ENCODE measurements at regions not wholly inside any gene's neighbourhood (a gene's known extent, or its start where the extent isn't known, plus 50 kb on each side); places are given as distances from the start of the nearest gene placed in this dataset.
"Not testable (repeated sequence)": the region's sequence is repeated elsewhere in the genome, so short reads cannot be mapped to it uniquely, and the experiment has no call there.

- Mint-ChIP-seq H3K27me3 (no peaks in the 10 kb centered on the region), H3K4me3 (no peak overlapping the region), H3K9me3 (no peaks in the 10 kb centered on the region), H3K27ac (no peak overlapping the region), H3K4me1 (peaks cover 2% of the 10 kb centered on the region), H3K36me3 (ENCODE audit: low read depth) (no peaks in the 10 kb centered on the region)
- DNase-seq (no peak), ATAC-seq (ENCODE audit: low read depth) (no peak)
- CTCF ChIA-PET: no interaction called here
- POLR2A ChIA-PET: interaction anchor here (0.6 to 0.7 kb wide), 2 partner anchors 19 to 845 kb away, joined by 3 read pairs; no protein-coding TSS in a partner anchor
- intact Hi-C loops (cut with micrococcal nuclease): no loop called here
- TF ChIP-seq, protein P1, sequence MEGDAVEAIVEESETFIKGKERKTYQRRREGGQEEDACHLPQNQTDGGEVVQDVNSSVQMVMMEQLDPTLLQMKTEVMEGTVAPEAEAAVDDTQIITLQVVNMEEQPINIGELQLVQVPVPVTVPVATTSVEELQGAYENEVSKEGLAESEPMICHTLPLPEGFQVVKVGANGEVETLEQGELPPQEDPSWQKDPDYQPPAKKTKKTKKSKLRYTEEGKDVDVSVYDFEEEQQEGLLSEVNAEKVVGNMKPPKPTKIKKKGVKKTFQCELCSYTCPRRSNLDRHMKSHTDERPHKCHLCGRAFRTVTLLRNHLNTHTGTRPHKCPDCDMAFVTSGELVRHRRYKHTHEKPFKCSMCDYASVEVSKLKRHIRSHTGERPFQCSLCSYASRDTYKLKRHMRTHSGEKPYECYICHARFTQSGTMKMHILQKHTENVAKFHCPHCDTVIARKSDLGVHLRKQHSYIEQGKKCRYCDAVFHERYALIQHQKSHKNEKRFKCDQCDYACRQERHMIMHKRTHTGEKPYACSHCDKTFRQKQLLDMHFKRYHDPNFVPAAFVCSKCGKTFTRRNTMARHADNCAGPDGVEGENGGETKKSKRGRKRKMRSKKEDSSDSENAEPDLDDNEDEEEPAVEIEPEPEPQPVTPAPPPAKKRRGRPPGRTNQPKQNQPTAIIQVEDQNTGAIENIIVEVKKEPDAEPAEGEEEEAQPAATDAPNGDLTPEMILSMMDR (IDR thresholded peaks at IDR 0.05): no peak
Measured at GRCh38 chr1:25009671-25010262, 79.7 kb upstream of the RUNX3 start.

- POLR2A ChIA-PET: interaction anchor here (0.6 to 1.2 kb wide), 4 partner anchors 14 to 1458 kb away, joined by 3 to 5 read pairs (median 4); no protein-coding TSS in a partner anchor
- H3K4me1 Mint-ChIP-seq: peaks cover 8% of the 10 kb centered on the region
- ATAC-seq (ENCODE audit: low read depth): no peak
- CTCF ChIA-PET: interaction anchor here (0.8 to 1.2 kb wide), 3 partner anchors 9 to 76 kb away, joined by 3 to 5 read pairs (median 3); no protein-coding TSS in a partner anchor
- H3K9me3 Mint-ChIP-seq: no peaks in the 10 kb centered on the region
- TF ChIP-seq, protein P1 (IDR thresholded peaks at IDR 0.05): no peak
- intact Hi-C loops (cut with micrococcal nuclease): no loop called here
- H3K4me3 Mint-ChIP-seq: no peak overlapping the region
- H3K27ac Mint-ChIP-seq: no peak overlapping the region
- H3K36me3 Mint-ChIP-seq (ENCODE audit: low read depth): no peaks in the 10 kb centered on the region
- DNase-seq: no peak
- no peaks in the 10 kb centered on the region for H3K27me3 Mint-ChIP-seq
Measured at GRCh38 chr1:25008192-25008485, 78.1 kb upstream of the RUNX3 start.

- POLR2A ChIA-PET: interaction anchor here (0.8 to 1.2 kb wide), 3 partner anchors 13 to 15 kb away, joined by 3 to 5 read pairs (median 3); no protein-coding TSS in a partner anchor
- H3K27me3 Mint-ChIP-seq: not testable (repeated sequence)
Measured at GRCh38 chr1:25007390-25008191, 77.5 kb upstream of the RUNX3 start.

GRCh38 chr1:25006770-25007169 lies 76.7 kb upstream of the RUNX3 start:
- peak overlapping the region; percentile 36 for H3K27ac Mint-ChIP-seq
- no peaks in the 10 kb centered on the region for H3K36me3 Mint-ChIP-seq (ENCODE audit: low read depth)
- H3K4me1 Mint-ChIP-seq: peaks cover 8% of the 10 kb centered on the region
- ATAC-seq (ENCODE audit: low read depth): no peak
- H3K27me3 Mint-ChIP-seq: no peaks in the 10 kb centered on the region
- ChIA-PET CTCF (interaction anchor here (1.1 kb wide), 1 partner anchor 25 kb away, joined by 3 read pairs; no protein-coding TSS in a partner anchor), POLR2A (interaction anchor here (0.6 to 1.2 kb wide), 5 partner anchors 9 to 1109 kb away, joined by 3 to 4 read pairs (median 3); no protein-coding TSS in a partner anchor)
- intact Hi-C loops (cut with micrococcal nuclease): no loop called here
- H3K4me3 Mint-ChIP-seq: no peak overlapping the region
- H3K9me3 Mint-ChIP-seq: no peaks in the 10 kb centered on the region
- TF ChIP-seq, protein P1 (IDR thresholded peaks at IDR 0.05): no peak
- no peak for DNase-seq

More at GRCh38 chr1:25007390-25008191, 77.5 kb upstream of the RUNX3 start:
- intact Hi-C loops (cut with micrococcal nuclease); DNase-seq; H3K27ac Mint-ChIP-seq; H3K4me1 Mint-ChIP-seq; H3K4me3 Mint-ChIP-seq; H3K36me3 Mint-ChIP-seq (ENCODE audit: low read depth); ATAC-seq (ENCODE audit: low read depth); H3K9me3 Mint-ChIP-seq: not testable (repeated sequence)
- CTCF ChIA-PET: interaction anchor here (1.1 to 1.2 kb wide), 2 partner anchors 10 to 25 kb away, joined by 3 to 5 read pairs; no protein-coding TSS in a partner anchor

GRCh38 chr1:25004355-25004754 lies 74.3 kb upstream of the RUNX3 start:
- no peak overlapping the region for H3K4me3 Mint-ChIP-seq
- TF ChIP-seq, protein P1 (IDR thresholded peaks at IDR 0.05): no peak
- ChIA-PET POLR2A (interaction anchor here (0.5 to 2.3 kb wide), 4 partner anchors 18 to 39 kb away, joined by 3 to 15 read pairs (median 6); no protein-coding TSS in a partner anchor), CTCF (no interaction called here)
- no peaks in the 10 kb centered on the region for H3K9me3 Mint-ChIP-seq
- no peak for ATAC-seq (ENCODE audit: low read depth)
- no peaks in the 10 kb centered on the region for H3K27me3 Mint-ChIP-seq
- DNase-seq: no peak
- intact Hi-C loops (cut with micrococcal nuclease): loop anchor here (2.0 to 5.0 kb wide), 2 partner anchors 14 to 37 kb away; no protein-coding TSS in a partner anchor
- no peak overlapping the region for H3K27ac Mint-ChIP-seq
- H3K4me1 Mint-ChIP-seq: peaks cover 17% of the 10 kb centered on the region
- no peaks in the 10 kb centered on the region for H3K36me3 Mint-ChIP-seq (ENCODE audit: low read depth)

Data from activated B cell treated with CpG ODN at 0.5 μM for 24 hours (primary cell).